Neural cell (in vitro differentiated cells): ENCODE measurements at regions not wholly inside any gene's neighbourhood (a gene's known extent, or its start where the extent isn't known, plus 50 kb on each side); places are given as distances from the start of the nearest gene placed in this dataset.

Source experiments
- CTCF ChIP-seq: fragments of 450-650 bp; IDR thresholded peaks from 2 replicates; pipeline ENCODE4 v1.5.1; 2014; ENCODE audit warnings: antibody characterized with exemption, mild to moderate bottlenecking, moderate library complexity; ENCODE audit not compliant: poor library complexity, severe bottlenecking
- EZH2 ChIP-seq: fragments of 200-600, 300-800 bp; shearing (Covaris generic), sonication (generic); IDR thresholded peaks from 2 replicates; pipeline ENCODE4 v1.6.1; 2014; ENCODE audit warnings: antibody characterized with exemption, low read length, borderline replicate concordance, mild to moderate bottlenecking; ENCODE audit not compliant: insufficient read depth, poor library complexity, severe bottlenecking
- REST ChIP-seq: IDR thresholded peaks from 2 replicates; pipeline ENCODE4 v1.6.1; 2012; ENCODE audit warnings: borderline replicate concordance

GRCh38 chr12:91467686-91468085, 285.1 kb upstream of the DCN start:
- TF ChIP-seq CTCF (no peak), EZH2 (no peak), REST (no peak)
